ENCODE measurements at regions not wholly inside any gene's neighbourhood (a gene's known extent, or its start where the extent isn't known, plus 50 kb on each side); places are given as distances from the start of the nearest gene placed in this dataset.
"Not testable (repeated sequence)": the region's sequence is repeated elsewhere in the genome, so short reads cannot be mapped to it uniquely, and the experiment has no call there.

- not testable (repeated sequence) for H3K4me1 ChIP-seq (ENCODE audit: control insufficient read depth, insufficient read depth, low read length); H3K9me3 ChIP-seq (ENCODE audit: control insufficient read depth, low read depth, low read length); DNase-seq; H3K36me3 ChIP-seq (ENCODE audit: control insufficient read depth, insufficient read depth, low read length); H3K27me3 ChIP-seq (ENCODE audit: control insufficient read depth, insufficient read depth, low read length); H3K27ac ChIP-seq (ENCODE audit: low read length); H3K4me3 ChIP-seq (ENCODE audit: low read length)
- no CpG with 5 or more reads among the region's 2 CpGs for WGBS (ENCODE audit: insufficient coverage, low lambda C conversion rate)
These were observed 51.2 kb upstream of the MB21D2 start for GRCh38 chr3:192968901-192969300.

GRCh38 chr3:192980632-192981031 is 63.0 kb upstream of the MB21D2 start:
- Histone ChIP-seq H3K27ac (ENCODE audit: low read length) (no peak overlapping the region), H3K9me3 (ENCODE audit: control insufficient read depth, low read depth, low read length) (no peaks in the 10 kb centered on the region), H3K36me3 (ENCODE audit: control insufficient read depth, insufficient read depth, low read length) (no peaks in the 10 kb centered on the region), H3K4me1 (ENCODE audit: control insufficient read depth, insufficient read depth, low read length) (no peaks in the 10 kb centered on the region), H3K27me3 (ENCODE audit: control insufficient read depth, insufficient read depth, low read length) (no peaks in the 10 kb centered on the region), H3K4me3 (ENCODE audit: low read length) (no peak overlapping the region)
- DNase-seq = no peak
- 83% methylated on average over 5 of the region's 5 CpGs for WGBS (ENCODE audit: insufficient coverage, low lambda C conversion rate)

- Histone ChIP-seq H3K4me3 (ENCODE audit: low read length) (no peak overlapping the region), H3K9me3 (ENCODE audit: control insufficient read depth, low read depth, low read length) (no peaks in the 10 kb centered on the region), H3K27ac (ENCODE audit: low read length) (no peak overlapping the region), H3K27me3 (ENCODE audit: control insufficient read depth, insufficient read depth, low read length) (no peaks in the 10 kb centered on the region), H3K4me1 (ENCODE audit: control insufficient read depth, insufficient read depth, low read length) (no peaks in the 10 kb centered on the region), H3K36me3 (ENCODE audit: control insufficient read depth, insufficient read depth, low read length) (no peaks in the 10 kb centered on the region)
- DNase-seq = no peak
- 95% methylated on average over 3 of the region's 10 CpGs for WGBS (ENCODE audit: insufficient coverage, low lambda C conversion rate)
These were observed 68.7 kb upstream of the MB21D2 start for GRCh38 chr3:192986379-192986778.

- no peak for DNase-seq
- H3K4me3 ChIP-seq (ENCODE audit: low read length) = no peak overlapping the region
- WGBS (ENCODE audit: insufficient coverage, low lambda C conversion rate) = no CpG with 5 or more reads among the region's 2 CpGs
These were observed 73.7 kb upstream of the MB21D2 start for GRCh38 chr3:192991356-192991755.

GRCh38 chr3:192992361-192992760 is 74.7 kb upstream of the MB21D2 start:
- no peak overlapping the region for H3K4me3 ChIP-seq (ENCODE audit: low read length)
- WGBS (ENCODE audit: insufficient coverage, low lambda C conversion rate) = no CpG with 5 or more reads among the region's 6 CpGs

More at GRCh38 chr3:192991356-192991755, 73.7 kb upstream of the MB21D2 start:
- Histone ChIP-seq H3K27me3 (ENCODE audit: control insufficient read depth, insufficient read depth, low read length) (no peaks in the 10 kb centered on the region), H3K36me3 (ENCODE audit: control insufficient read depth, insufficient read depth, low read length) (no peaks in the 10 kb centered on the region), H3K27ac (ENCODE audit: low read length) (no peak overlapping the region), H3K9me3 (ENCODE audit: control insufficient read depth, low read depth, low read length) (no peaks in the 10 kb centered on the region), H3K4me1 (ENCODE audit: control insufficient read depth, insufficient read depth, low read length) (no peaks in the 10 kb centered on the region)

GRCh38 chr3:192993411-192993810 is 75.8 kb upstream of the MB21D2 start:
- H3K4me1 ChIP-seq (ENCODE audit: control insufficient read depth, insufficient read depth, low read length) = no peaks in the 10 kb centered on the region
- H3K36me3 ChIP-seq (ENCODE audit: control insufficient read depth, insufficient read depth, low read length) = no peaks in the 10 kb centered on the region
- H3K9me3 ChIP-seq (ENCODE audit: control insufficient read depth, low read depth, low read length) = no peaks in the 10 kb centered on the region
- DNase-seq = no peak
- 73% methylated on average over 2 of the region's 3 CpGs for WGBS (ENCODE audit: insufficient coverage, low lambda C conversion rate)
- H3K27ac ChIP-seq (ENCODE audit: low read length) = no peak overlapping the region
- no peaks in the 10 kb centered on the region for H3K27me3 ChIP-seq (ENCODE audit: control insufficient read depth, insufficient read depth, low read length)
- H3K4me3 ChIP-seq (ENCODE audit: low read length) = no peak overlapping the region

More at GRCh38 chr3:192992361-192992760, 74.7 kb upstream of the MB21D2 start:
- no peak overlapping the region for H3K27ac ChIP-seq (ENCODE audit: low read length)
- no peaks in the 10 kb centered on the region for H3K9me3 ChIP-seq (ENCODE audit: control insufficient read depth, low read depth, low read length)
- H3K36me3 ChIP-seq (ENCODE audit: control insufficient read depth, insufficient read depth, low read length) = no peaks in the 10 kb centered on the region
- DNase-seq = no peak
- no peaks in the 10 kb centered on the region for H3K4me1 ChIP-seq (ENCODE audit: control insufficient read depth, insufficient read depth, low read length)
- no peaks in the 10 kb centered on the region for H3K27me3 ChIP-seq (ENCODE audit: control insufficient read depth, insufficient read depth, low read length)

GRCh38 chr3:193001113-193001512 is 83.5 kb upstream of the MB21D2 start:
- not testable (repeated sequence) for H3K36me3 ChIP-seq (ENCODE audit: control insufficient read depth, insufficient read depth, low read length); H3K4me1 ChIP-seq (ENCODE audit: control insufficient read depth, insufficient read depth, low read length); H3K27ac ChIP-seq (ENCODE audit: low read length); H3K9me3 ChIP-seq (ENCODE audit: control insufficient read depth, low read depth, low read length); H3K27me3 ChIP-seq (ENCODE audit: control insufficient read depth, insufficient read depth, low read length); DNase-seq; H3K4me3 ChIP-seq (ENCODE audit: low read length)
- WGBS (ENCODE audit: insufficient coverage, low lambda C conversion rate) = 3% methylated on average over 5 of the region's 5 CpGs

- not testable (repeated sequence) for H3K27me3 ChIP-seq (ENCODE audit: control insufficient read depth, insufficient read depth, low read length); DNase-seq; H3K27ac ChIP-seq (ENCODE audit: low read length); H3K4me3 ChIP-seq (ENCODE audit: low read length); H3K4me1 ChIP-seq (ENCODE audit: control insufficient read depth, insufficient read depth, low read length); H3K9me3 ChIP-seq (ENCODE audit: control insufficient read depth, low read depth, low read length); H3K36me3 ChIP-seq (ENCODE audit: control insufficient read depth, insufficient read depth, low read length)
- WGBS (ENCODE audit: insufficient coverage, low lambda C conversion rate) = no CpG with 5 or more reads among the region's 1 CpG
These were observed 86.0 kb upstream of the MB21D2 start for GRCh38 chr3:193003624-193004023.

GRCh38 chr3:193008654-193009053 is 91.0 kb upstream of the MB21D2 start:
- Histone ChIP-seq H3K4me1 (ENCODE audit: control insufficient read depth, insufficient read depth, low read length) (no peaks in the 10 kb centered on the region), H3K27ac (ENCODE audit: low read length) (no peak overlapping the region), H3K36me3 (ENCODE audit: control insufficient read depth, insufficient read depth, low read length) (no peaks in the 10 kb centered on the region), H3K4me3 (ENCODE audit: low read length) (no peak overlapping the region), H3K9me3 (ENCODE audit: control insufficient read depth, low read depth, low read length) (no peaks in the 10 kb centered on the region), H3K27me3 (ENCODE audit: control insufficient read depth, insufficient read depth, low read length) (no peaks in the 10 kb centered on the region)
- DNase-seq = no peak
- 100% methylated on average over 1 of the region's 1 CpG for WGBS (ENCODE audit: insufficient coverage, low lambda C conversion rate)

- no peaks in the 10 kb centered on the region for H3K36me3 ChIP-seq (ENCODE audit: control insufficient read depth, insufficient read depth, low read length)
- WGBS (ENCODE audit: insufficient coverage, low lambda C conversion rate) = no CpG with 5 or more reads among the region's 2 CpGs
These were observed 92.5 kb upstream of the MB21D2 start for GRCh38 chr3:193010191-193010590.

GRCh38 chr3:193011958-193012357 is 94.3 kb upstream of the MB21D2 start:
- Histone ChIP-seq H3K4me3 (ENCODE audit: low read length) (no peak overlapping the region), H3K4me1 (ENCODE audit: control insufficient read depth, insufficient read depth, low read length) (no peaks in the 10 kb centered on the region), H3K27me3 (ENCODE audit: control insufficient read depth, insufficient read depth, low read length) (no peaks in the 10 kb centered on the region), H3K9me3 (ENCODE audit: control insufficient read depth, low read depth, low read length) (no peaks in the 10 kb centered on the region), H3K36me3 (ENCODE audit: control insufficient read depth, insufficient read depth, low read length) (no peaks in the 10 kb centered on the region), H3K27ac (ENCODE audit: low read length) (no peak overlapping the region)
- DNase-seq = no peak
- WGBS (ENCODE audit: insufficient coverage, low lambda C conversion rate) = 100% methylated on average over 1 of the region's 3 CpGs

More at GRCh38 chr3:193010191-193010590, 92.5 kb upstream of the MB21D2 start:
- H3K27ac ChIP-seq (ENCODE audit: low read length) = no peak overlapping the region
- H3K9me3 ChIP-seq (ENCODE audit: control insufficient read depth, low read depth, low read length) = no peaks in the 10 kb centered on the region
- DNase-seq = no peak
- H3K27me3 ChIP-seq (ENCODE audit: control insufficient read depth, insufficient read depth, low read length) = no peaks in the 10 kb centered on the region
- H3K4me1 ChIP-seq (ENCODE audit: control insufficient read depth, insufficient read depth, low read length) = no peaks in the 10 kb centered on the region
- no peak overlapping the region for H3K4me3 ChIP-seq (ENCODE audit: low read length)

Measured in large intestine (tissue), 3 donors.